HCT116 (cell line): ENCODE measurements at regions not wholly inside any gene's neighbourhood (a gene's known extent, or its start where the extent isn't known, plus 50 kb on each side); places are given as distances from the start of the nearest gene placed in this dataset.
A peak's percentile ranks its signal among the peaks of the same experiment; 100 is the strongest.

Experiments
- ATAC-seq: fragments of 200-7000 bp; cut with Tn5 transposase; 2 replicates; pipeline ENCODE4 v1.9.1; 2020; ENCODE audit warnings: mild to moderate bottlenecking, moderate library complexity
- BruUV-seq: library from RNA; stranded (reverse); fragments of 400-500 nt; replicated peaks from 2 replicates; lab custom pipeline; 2021; lab: Mats Ljungman, UMichigan
- CTCF ChIA-PET: fragments of 300-600 bp; sonication (Branson Sonifier 250); formaldehyde crosslinking; loops from one replicate; lab custom pipeline; 2021; ENCODE audit warnings: antibody characterized with exemption; lab: Charles Lee
- POLR2A ChIA-PET: fragments of 300-600, 350-600 bp; sonication (Branson Sonifier 250); formaldehyde crosslinking; loops from one replicate; lab custom pipeline; 2021; ENCODE audit warnings: antibody characterized with exemption; lab: Charles Lee
- RAD21 ChIA-PET, 2 experiments: fragments of 300-600 bp; sonication (Branson Sonifier 250); formaldehyde crosslinking; loops; one replicate each; lab custom pipeline; 2023; ENCODE audit warnings: low total read pairs in 2 of 2; ENCODE audit not compliant: uncharacterized antibody in 2 of 2, unreplicated experiment in 2 of 2, low non-redundant PET in 1 of 2; lab: Charles Lee
- DNase-seq: peaks from one replicate; pipeline ENCODE4 v3.0.0-alpha.2; 2010; ENCODE audit warnings: low read depth, low spot score
- H2AFZ ChIP-seq: fragments of 200-600 bp; shearing (Covaris generic), sonication (generic); 2 replicates; pipeline ENCODE4 v1.6.1; 2017; ENCODE audit warnings: low read depth, mixed run types, mixed read lengths, antibody characterized with exemption, low read length; ENCODE audit not compliant: poor library complexity, severe bottlenecking
- H3K27ac ChIP-seq: 2 replicates; pipeline ENCODE4 v1.5.1; 2012; ENCODE audit warnings: low read depth, low read length
- H3K27me3 ChIP-seq: fragments of 200-600 bp; sonication (generic); 2 replicates; pipeline ENCODE4 v1.6.1; 2016; ENCODE audit warnings: mixed run types, low read length, mixed read lengths; ENCODE audit not compliant: insufficient read depth
- H3K36me3 ChIP-seq, 2 experiments: fragments of 200-500 bp in 1 of 2; fragments of 200-600 bp in 1 of 2; sonication (Bioruptor generic) in 1 of 2; sonication (generic) in 1 of 2; 2 replicates each; pipeline versions ENCODE4 v1.5.1 to v1.6.1; 2014 to 2016; ENCODE audit warnings: low read length in 2 of 2, inconsistent platforms in 1 of 2, mixed read lengths in 1 of 2, mixed run types in 1 of 2; ENCODE audit not compliant: insufficient read depth in 2 of 2, control insufficient read depth in 1 of 2
- H3K4me1 ChIP-seq, 2 experiments: fragments of 200-600 bp in 1 of 2; sonication (generic) in 1 of 2; 2 replicates each; pipeline versions ENCODE4 v1.5.1 to v1.6.1; 2012 to 2017; ENCODE audit warnings: low read length in 2 of 2, inconsistent platforms in 1 of 2, mild to moderate bottlenecking in 1 of 2, mixed read lengths in 1 of 2, mixed run types in 1 of 2, moderate library complexity in 1 of 2; ENCODE audit not compliant: insufficient read depth in 2 of 2, control insufficient read depth in 1 of 2
- H3K4me2 ChIP-seq: fragments of 200-600 bp; sonication (generic); 2 replicates; pipeline ENCODE4 v1.6.1; 2017; ENCODE audit warnings: mixed run types, low read length, mixed read lengths
- H3K4me3 ChIP-seq, 2 experiments: fragments of 200-600 bp in 1 of 2; sonication (generic) in 1 of 2; replicated peaks in 1 of 2; 2 replicates each; pipeline ENCODE4 v1.5.1; 2011 to 2016; ENCODE audit warnings: low read length in 2 of 2, control low read depth in 1 of 2, low read depth in 1 of 2, mild to moderate bottlenecking in 1 of 2, mixed read lengths in 1 of 2, mixed run types in 1 of 2
- H3K79me2 ChIP-seq: fragments of 200-600 bp; sonication (generic); 2 replicates; pipeline ENCODE4 v1.6.1; 2017; ENCODE audit warnings: mild to moderate bottlenecking, mixed run types, low read length, moderate library complexity, mixed read lengths; ENCODE audit not compliant: insufficient read depth
- H3K9ac ChIP-seq: fragments of 200-600 bp; sonication (generic); 2 replicates; pipeline ENCODE4 v1.6.1; 2016; ENCODE audit warnings: low read length, mixed read lengths
- H3K9me2 ChIP-seq: fragments of 200-600 bp; sonication (generic), shearing (Covaris generic); 2 replicates; pipeline ENCODE4 v1.6.1; 2017; ENCODE audit warnings: mixed run types, mild to moderate bottlenecking, moderate library complexity; ENCODE audit not compliant: insufficient read depth
- H3K9me3 ChIP-seq, 2 experiments: fragments of 200-500 bp in 1 of 2; fragments of 200-600 bp in 1 of 2; sonication (Bioruptor generic) in 1 of 2; sonication (generic) in 1 of 2; 2 replicates each; pipeline ENCODE4 v1.6.1; 2014 to 2017; ENCODE audit warnings: low read length in 2 of 2, mixed read lengths in 2 of 2, inconsistent platforms in 1 of 2, low read depth in 1 of 2, mild to moderate bottlenecking in 1 of 2, mixed run types in 1 of 2, moderate library complexity in 1 of 2; ENCODE audit not compliant: control insufficient read depth in 1 of 2, insufficient read depth in 1 of 2
- H4K20me1 ChIP-seq: fragments of 200-600 bp; sonication (generic), shearing (Covaris generic); 2 replicates; pipeline ENCODE4 v1.6.1; 2017; ENCODE audit warnings: mixed run types, mild to moderate bottlenecking, moderate library complexity; ENCODE audit not compliant: insufficient read depth
- CTCF ChIP-seq, 3 experiments: fragments of 200-600 bp in 1 of 3; sonication (generic) in 1 of 3; IDR thresholded peaks in 2 of 3; conservative IDR thresholded peaks in 1 of 3; 2 replicates each; pipeline ENCODE4 v1.5.1; 2012 to 2017; ENCODE audit warnings: low read depth in 2 of 3, low read length in 2 of 3, antibody characterized with exemption in 1 of 3, borderline replicate concordance in 1 of 3, control low read depth in 1 of 3, mild to moderate bottlenecking in 1 of 3, mixed read lengths in 1 of 3, mixed run types in 1 of 3, moderate library complexity in 1 of 3; ENCODE audit not compliant: insufficient read depth in 1 of 3
- FOSL1 ChIP-seq: IDR thresholded peaks from 2 replicates; pipeline ENCODE4 v1.6.1; 2012; ENCODE audit warnings: low read depth
- SRF ChIP-seq: IDR thresholded peaks from 2 replicates; pipeline ENCODE4 v1.6.1; 2012; ENCODE audit warnings: low read depth
- TCF7L2 ChIP-seq: IDR thresholded peaks from 2 replicates; pipeline ENCODE4 v1.7.0; 2011; ENCODE audit warnings: borderline replicate concordance, inconsistent platforms; ENCODE audit not compliant: insufficient read depth, insufficient read length; ENCODE audit errors: extremely low read depth
- ZBTB33 ChIP-seq: IDR thresholded peaks from 2 replicates; pipeline ENCODE4 v1.6.1; 2011; ENCODE audit warnings: mild to moderate bottlenecking, low read length, moderate library complexity; ENCODE audit not compliant: insufficient replicate concordance; ENCODE audit errors: extremely low read depth
- ZFX ChIP-seq: fragments of 450-650 bp; IDR thresholded peaks from 2 replicates; pipeline ENCODE4 v1.6.1; 2017
- intact Hi-C: fragments of 100-400 bp; cut with micrococcal nuclease; formaldehyde crosslinking; loops from 2 replicates; pipeline ENCODE4 v1.10.0; 2022

GRCh38 chr5:50922942-50923767, 256.7 kb downstream of the PARP8 start:
- peak; percentile 15 for ATAC-seq
- CTCF ChIA-PET, result no interaction called here
- Histone ChIP-seq H3K36me3 (no peaks in the 10 kb centered on the region), H3K9me2 (no peaks in the 10 kb centered on the region), H3K4me2 (peak overlapping the region; percentile 70), H3K27ac (no peak overlapping the region), H3K9me3 (no peaks in the 10 kb centered on the region), H3K4me3 (peak overlapping the region in 1 of 2 experiments; percentile 46; a peak in 1 of 4 replicates), H3K4me1 (peaks cover 0 to 10% of the 10 kb centered on the region in 2 experiments; a peak in 1 of 4 replicates), H3K9ac (no peak overlapping the region), H4K20me1 (no peaks in the 10 kb centered on the region), H2AFZ (peak overlapping the region; percentile 45), H3K79me2 (no peaks in the 10 kb centered on the region), H3K27me3 (no peaks in the 10 kb centered on the region)
- TF ChIP-seq TCF7L2, result no peak
- no peak for TF ChIP-seq FOSL1
- no peak for TF ChIP-seq ZFX
- TF ChIP-seq CTCF (IDR thresholded peaks at IDR 0.05 in 2 of 3, conservative IDR thresholded peaks at IDR 0.05 in 1 of 3; ENCODE audit: borderline replicate concordance in 1 of 3, insufficient read depth in 1 of 3, low read depth in 2 of 3, low read length in 2 of 3), result peak in 1 of 3 experiments; percentile 22; a peak in 1 of 6 replicates
- TF ChIP-seq ZBTB33, result no peak
- TF ChIP-seq SRF, result no peak
- BruUV-seq, result no TSS peak
- intact Hi-C loops, result no loop called here
- no peak for DNase-seq
- RAD21 ChIA-PET, result no interaction called here
- POLR2A ChIA-PET, result no interaction called here
